ENCODE measurements at regions not wholly inside any gene's neighbourhood (a gene's known extent, or its start where the extent isn't known, plus 50 kb on each side); places are given as distances from the start of the nearest gene placed in this dataset.

DNA sequence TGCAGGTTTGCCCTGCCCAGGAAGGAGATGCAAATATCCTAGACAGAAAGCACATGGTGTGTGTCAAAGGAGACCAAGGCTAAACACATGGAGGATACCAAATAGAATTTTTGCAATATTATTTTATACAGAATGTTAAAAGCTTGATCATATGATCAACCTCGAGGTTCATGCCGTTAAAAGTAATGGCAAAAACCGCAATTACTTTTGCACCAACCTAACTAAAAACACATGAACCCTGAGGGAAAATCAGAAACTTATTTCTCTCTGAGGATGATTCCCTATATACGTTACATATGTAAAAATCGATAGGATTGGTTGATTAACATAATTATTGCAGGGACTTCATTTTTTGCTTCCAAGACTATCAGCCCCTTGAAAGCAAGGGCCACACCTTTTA, 88.1 kb downstream of the MZT1 start:
- TF ChIP-seq POLR2A (IDR thresholded peaks at IDR 0.05; ENCODE audit: extremely low read depth, insufficient read length), result no peak
- no peak for TF ChIP-seq MYC (IDR thresholded peaks at IDR 0.05; ENCODE audit: low read depth, low read length)
